Chondrocyte (in vitro differentiated cells): ENCODE measurements at regions not wholly inside any gene's neighbourhood (a gene's known extent, or its start where the extent isn't known, plus 50 kb on each side); places are given as distances from the start of the nearest gene placed in this dataset.

Experiments
- DNase-seq: peaks from one replicate; pipeline ENCODE4 v3.0.0; 2021; ENCODE audit warnings: mixed read lengths, low spot score
- H3K27ac Mint-ChIP-seq: one replicate; pipeline ENCODE4 v1.8.0; 2021; ENCODE audit warnings: mild to moderate bottlenecking, moderate library complexity, mixed read lengths; ENCODE audit not compliant: unreplicated experiment
- H3K27me3 Mint-ChIP-seq: 2 replicates; pipeline ENCODE4 v1.8.0; 2021; ENCODE audit warnings: low read depth, mixed read lengths
- H3K36me3 Mint-ChIP-seq: 2 replicates; pipeline ENCODE4 v1.8.0; 2021; ENCODE audit warnings: low read depth, mixed read lengths
- H3K4me1 Mint-ChIP-seq: 2 replicates; pipeline ENCODE4 v1.8.0; 2021; ENCODE audit warnings: low read depth, mild to moderate bottlenecking, mixed read lengths
- H3K4me3 Mint-ChIP-seq: one replicate; pipeline ENCODE4 v1.8.0; 2021; ENCODE audit warnings: mild to moderate bottlenecking, moderate library complexity, mixed read lengths; ENCODE audit not compliant: unreplicated experiment
- H3K9me3 Mint-ChIP-seq: 2 replicates; pipeline ENCODE4 v1.8.0; 2021; ENCODE audit warnings: low read depth, mixed read lengths
- TF ChIP-seq, protein P1 (sequence below): fragments of 200-600 bp; sonication (generic); IDR thresholded peaks from 2 replicates; pipeline ENCODE4 v1.5.0; 2021; ENCODE audit warnings: antibody characterized with exemption, mild to moderate bottlenecking, moderate library complexity

- Mint-ChIP-seq H3K4me1 (no peaks in the 10 kb centered on the region), H3K27ac (no peak overlapping the region), H3K9me3 (peaks cover 3% of the 10 kb centered on the region), H3K27me3 (peaks cover 14% of the 10 kb centered on the region), H3K36me3 (no peaks in the 10 kb centered on the region), H3K4me3 (no peak overlapping the region)
- no peak for DNase-seq
- TF ChIP-seq, protein P1, sequence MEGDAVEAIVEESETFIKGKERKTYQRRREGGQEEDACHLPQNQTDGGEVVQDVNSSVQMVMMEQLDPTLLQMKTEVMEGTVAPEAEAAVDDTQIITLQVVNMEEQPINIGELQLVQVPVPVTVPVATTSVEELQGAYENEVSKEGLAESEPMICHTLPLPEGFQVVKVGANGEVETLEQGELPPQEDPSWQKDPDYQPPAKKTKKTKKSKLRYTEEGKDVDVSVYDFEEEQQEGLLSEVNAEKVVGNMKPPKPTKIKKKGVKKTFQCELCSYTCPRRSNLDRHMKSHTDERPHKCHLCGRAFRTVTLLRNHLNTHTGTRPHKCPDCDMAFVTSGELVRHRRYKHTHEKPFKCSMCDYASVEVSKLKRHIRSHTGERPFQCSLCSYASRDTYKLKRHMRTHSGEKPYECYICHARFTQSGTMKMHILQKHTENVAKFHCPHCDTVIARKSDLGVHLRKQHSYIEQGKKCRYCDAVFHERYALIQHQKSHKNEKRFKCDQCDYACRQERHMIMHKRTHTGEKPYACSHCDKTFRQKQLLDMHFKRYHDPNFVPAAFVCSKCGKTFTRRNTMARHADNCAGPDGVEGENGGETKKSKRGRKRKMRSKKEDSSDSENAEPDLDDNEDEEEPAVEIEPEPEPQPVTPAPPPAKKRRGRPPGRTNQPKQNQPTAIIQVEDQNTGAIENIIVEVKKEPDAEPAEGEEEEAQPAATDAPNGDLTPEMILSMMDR = no peak
Observed at GRCh38 chr11:96778272-96778671, 388.5 kb downstream of the JRKL start.

DNA sequence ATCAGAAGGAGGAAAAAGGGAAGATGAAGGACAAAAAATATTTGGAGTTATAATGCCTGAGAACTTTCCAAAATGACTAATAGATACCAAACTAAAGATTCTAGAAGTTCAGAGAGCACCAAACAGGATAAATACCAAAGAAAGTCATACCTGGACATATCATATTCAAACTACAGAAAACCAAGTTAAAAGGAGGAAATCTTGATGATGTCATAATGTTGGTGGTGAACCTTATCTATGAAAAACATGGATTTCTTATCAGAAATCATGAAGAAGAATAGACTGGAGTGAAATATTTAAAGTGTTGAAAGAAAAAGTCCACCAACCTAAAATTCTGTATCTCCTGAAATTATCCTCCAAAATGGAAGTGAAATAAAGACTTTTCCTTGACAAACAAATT lies 389.2 kb downstream of the JRKL start:
- H3K27me3 Mint-ChIP-seq = peaks cover 14% of the 10 kb centered on the region
- H3K4me1 Mint-ChIP-seq = no peaks in the 10 kb centered on the region
- H3K4me3 Mint-ChIP-seq = no peak overlapping the region
- TF ChIP-seq, protein P1 = no peak
- no peak for DNase-seq
- H3K36me3 Mint-ChIP-seq = no peaks in the 10 kb centered on the region
- H3K9me3 Mint-ChIP-seq = peaks cover 3% of the 10 kb centered on the region
- no peak overlapping the region for H3K27ac Mint-ChIP-seq

DNA sequence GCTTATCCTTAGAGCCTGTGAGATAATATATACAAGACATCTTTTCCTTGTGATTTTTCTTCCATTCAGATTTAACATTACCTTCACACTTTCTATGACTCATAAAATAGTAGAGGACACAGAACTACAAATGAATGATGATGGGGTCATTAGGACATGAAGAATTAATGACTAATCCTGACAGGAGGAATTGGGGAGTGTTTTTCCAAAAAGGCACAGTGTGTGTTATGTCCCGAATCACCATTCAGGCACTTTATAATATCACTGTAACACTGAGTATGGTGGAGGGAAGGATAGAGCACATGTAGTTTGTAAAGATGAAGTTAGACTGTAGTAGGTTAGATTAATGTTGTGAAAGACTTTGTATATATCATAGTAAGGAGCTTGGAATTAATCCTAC lies 391.3 kb downstream of the JRKL start:
- Mint-ChIP-seq H3K4me1 (no peaks in the 10 kb centered on the region), H3K4me3 (no peak overlapping the region), H3K9me3 (peaks cover 3% of the 10 kb centered on the region), H3K27me3 (peaks cover 17% of the 10 kb centered on the region), H3K27ac (no peak overlapping the region), H3K36me3 (no peaks in the 10 kb centered on the region)
- no peak for DNase-seq
- TF ChIP-seq, protein P1 = no peak

GRCh38 chr11:96782632-96783031 lies 392.8 kb downstream of the JRKL start:
- H3K4me1 Mint-ChIP-seq = no peaks in the 10 kb centered on the region
- no peaks in the 10 kb centered on the region for H3K36me3 Mint-ChIP-seq
- H3K27me3 Mint-ChIP-seq = peaks cover 17% of the 10 kb centered on the region
- no peak for DNase-seq
- TF ChIP-seq, protein P1 = no peak
- no peak overlapping the region for H3K27ac Mint-ChIP-seq
- peaks cover 3% of the 10 kb centered on the region for H3K9me3 Mint-ChIP-seq
- H3K4me3 Mint-ChIP-seq = no peak overlapping the region

DNA sequence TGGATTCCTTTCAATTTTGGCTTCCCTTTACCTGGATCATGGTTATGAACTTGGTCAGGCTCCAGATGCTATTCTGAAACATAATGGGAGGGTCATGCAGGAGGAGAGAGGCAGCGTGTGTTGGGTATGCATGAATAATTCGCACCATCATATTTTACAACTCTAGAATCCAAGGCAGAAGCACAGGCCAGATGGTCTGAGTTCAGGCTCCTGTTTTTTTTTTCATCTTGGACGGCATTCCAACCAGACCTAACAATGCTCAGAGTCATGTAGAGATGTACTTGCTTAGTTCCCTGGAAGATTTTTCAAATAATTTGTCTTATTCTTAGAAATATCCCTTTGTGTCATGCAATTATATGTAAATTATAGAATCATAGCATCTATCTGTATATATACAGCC lies 393.5 kb downstream of the JRKL start:
- Mint-ChIP-seq H3K27me3 (peaks cover 15% of the 10 kb centered on the region), H3K36me3 (no peaks in the 10 kb centered on the region), H3K4me1 (no peaks in the 10 kb centered on the region), H3K9me3 (peaks cover 2% of the 10 kb centered on the region), H3K4me3 (no peak overlapping the region), H3K27ac (no peak overlapping the region)
- TF ChIP-seq, protein P1 = no peak
- DNase-seq = no peak
